SJCRH30 (cell line): ENCODE measurements at regions not wholly inside any gene's neighbourhood (a gene's known extent, or its start where the extent isn't known, plus 50 kb on each side); places are given as distances from the start of the nearest gene placed in this dataset.

Experiments used
- DNase-seq, 2 experiments: peaks; one replicate each; pipeline ENCODE4 v3.0.0-alpha.2; 2015 to 2020
- H3K27ac ChIP-seq: fragments of 250-450 bp; sonication (Bioruptor Pico); 2 replicates; pipeline ENCODE4 v1.5.1; 2020; ENCODE audit warnings: mild to moderate bottlenecking, moderate library complexity
- H3K27me3 ChIP-seq: fragments of 250-450 bp; sonication (Bioruptor Pico); 2 replicates; pipeline ENCODE4 v1.5.1; 2020; ENCODE audit warnings: mild to moderate bottlenecking, moderate library complexity
- H3K36me3 ChIP-seq: fragments of 250-450 bp; sonication (Bioruptor Pico); 2 replicates; pipeline ENCODE4 v1.5.1; 2020; ENCODE audit warnings: mild to moderate bottlenecking, moderate library complexity
- H3K4me1 ChIP-seq: fragments of 250-450 bp; sonication (Bioruptor Pico); 2 replicates; pipeline ENCODE4 v1.5.1; 2020; ENCODE audit warnings: mild to moderate bottlenecking, moderate library complexity
- H3K4me3 ChIP-seq: fragments of 250-450 bp; sonication (Bioruptor Pico); 2 replicates; pipeline ENCODE4 v1.5.1; 2020; ENCODE audit warnings: mild to moderate bottlenecking, moderate library complexity
- H3K9me3 ChIP-seq: fragments of 250-450 bp; sonication (Bioruptor Pico); replicated peaks from 2 replicates; pipeline ENCODE4 v1.5.1; 2020; ENCODE audit warnings: mild to moderate bottlenecking, moderate library complexity

- no peak for DNase-seq
- no peaks in the 10 kb centered on the region for H3K36me3 ChIP-seq
- no peak overlapping the region for H3K27ac ChIP-seq
- H3K4me1 ChIP-seq = no peaks in the 10 kb centered on the region
- H3K4me3 ChIP-seq = no peak overlapping the region
- no peaks in the 10 kb centered on the region for H3K9me3 ChIP-seq
- H3K27me3 ChIP-seq = no peaks in the 10 kb centered on the region
These were observed 54.0 kb upstream of the STMND1 start for GRCh38 chr6:17047889-17048288.

- DNase-seq = no peak
- no peak overlapping the region for H3K4me3 ChIP-seq
- H3K27ac ChIP-seq = no peak overlapping the region
- H3K4me1 ChIP-seq = no peaks in the 10 kb centered on the region
- H3K9me3 ChIP-seq = no peaks in the 10 kb centered on the region
- H3K27me3 ChIP-seq = no peaks in the 10 kb centered on the region
- no peaks in the 10 kb centered on the region for H3K36me3 ChIP-seq
These were observed 56.1 kb upstream of the STMND1 start for GRCh38 chr6:17045581-17046322.

- no peak for DNase-seq
- Histone ChIP-seq H3K9me3 (no peaks in the 10 kb centered on the region), H3K4me3 (no peak overlapping the region), H3K27me3 (no peaks in the 10 kb centered on the region), H3K4me1 (no peaks in the 10 kb centered on the region), H3K27ac (no peak overlapping the region), H3K36me3 (no peaks in the 10 kb centered on the region)
These were observed 58.7 kb upstream of the STMND1 start for GRCh38 chr6:17043148-17043522.

GRCh38 chr6:17042422-17043147 lies 59.3 kb upstream of the STMND1 start:
- H3K27ac ChIP-seq = no peak overlapping the region

GRCh38 chr6:17039266-17039665 lies 62.6 kb upstream of the STMND1 start:
- no peak overlapping the region for H3K27ac ChIP-seq
- H3K27me3 ChIP-seq = no peaks in the 10 kb centered on the region
- no peak for DNase-seq
- no peaks in the 10 kb centered on the region for H3K36me3 ChIP-seq
- H3K4me3 ChIP-seq = no peak overlapping the region
- H3K9me3 ChIP-seq = no peaks in the 10 kb centered on the region
- no peaks in the 10 kb centered on the region for H3K4me1 ChIP-seq

More at GRCh38 chr6:17042422-17043147, 59.3 kb upstream of the STMND1 start:
- H3K9me3 ChIP-seq = no peaks in the 10 kb centered on the region
- DNase-seq = peak in 1 of 2 experiments; percentile 9
- H3K4me3 ChIP-seq = no peak overlapping the region
- no peaks in the 10 kb centered on the region for H3K4me1 ChIP-seq
- H3K36me3 ChIP-seq = no peaks in the 10 kb centered on the region
- H3K27me3 ChIP-seq = no peaks in the 10 kb centered on the region

- H3K36me3 ChIP-seq = no peaks in the 10 kb centered on the region
- H3K4me3 ChIP-seq = no peak overlapping the region
- no peaks in the 10 kb centered on the region for H3K9me3 ChIP-seq
- H3K27me3 ChIP-seq = no peaks in the 10 kb centered on the region
- H3K4me1 ChIP-seq = no peaks in the 10 kb centered on the region
- H3K27ac ChIP-seq = no peak overlapping the region
- no peak for DNase-seq
These were observed 63.5 kb upstream of the STMND1 start for GRCh38 chr6:17038316-17038715.

GRCh38 chr6:17036065-17036393 lies 65.8 kb upstream of the STMND1 start:
- H3K27ac ChIP-seq = no peak overlapping the region
- no peaks in the 10 kb centered on the region for H3K36me3 ChIP-seq
- 0 out of 2 replicates have a peak, but pooled peaks cover 3% of the 10 kb centered on the region for H3K4me1 ChIP-seq
- no peaks in the 10 kb centered on the region for H3K9me3 ChIP-seq
- H3K4me3 ChIP-seq = no peak overlapping the region
- no peak for DNase-seq
- no peaks in the 10 kb centered on the region for H3K27me3 ChIP-seq

- Histone ChIP-seq H3K27ac (no peak overlapping the region), H3K4me1 (0 out of 2 replicates have a peak, but pooled peaks cover 3% of the 10 kb centered on the region), H3K4me3 (no peak overlapping the region), H3K27me3 (no peaks in the 10 kb centered on the region), H3K9me3 (no peaks in the 10 kb centered on the region), H3K36me3 (no peaks in the 10 kb centered on the region)
- peak in 1 of 2 experiments; percentile 6 for DNase-seq
These were observed 66.4 kb upstream of the STMND1 start for GRCh38 chr6:17035257-17036064.

GRCh38 chr6:17033746-17034145 lies 68.1 kb upstream of the STMND1 start:
- H3K27me3 ChIP-seq = no peaks in the 10 kb centered on the region
- H3K27ac ChIP-seq = no peak overlapping the region
- H3K4me3 ChIP-seq = no peak overlapping the region
- H3K36me3 ChIP-seq = no peaks in the 10 kb centered on the region
- no peak for DNase-seq
- no peaks in the 10 kb centered on the region for H3K9me3 ChIP-seq
- 0 out of 2 replicates have a peak, but pooled peaks cover 3% of the 10 kb centered on the region for H3K4me1 ChIP-seq

- peak overlapping the region; percentile 36 for H3K4me3 ChIP-seq
- no peaks in the 10 kb centered on the region for H3K36me3 ChIP-seq
- peak overlapping the region; percentile 16; the same call in 1 of the 2 replicates for H3K27ac ChIP-seq
- H3K9me3 ChIP-seq = no peaks in the 10 kb centered on the region
- 0 out of 2 replicates have a peak, but pooled peaks cover 3% of the 10 kb centered on the region for H3K4me1 ChIP-seq
- H3K27me3 ChIP-seq = no peaks in the 10 kb centered on the region
- DNase-seq = peak; percentile 55 to 65
These were observed 68.7 kb upstream of the STMND1 start for GRCh38 chr6:17032988-17033634.

GRCh38 chr6:17032590-17032987 lies 69.3 kb upstream of the STMND1 start:
- Histone ChIP-seq H3K27ac (peak overlapping the region; percentile 16; the same call in 1 of the 2 replicates), H3K36me3 (no peaks in the 10 kb centered on the region), H3K4me1 (0 out of 2 replicates have a peak, but pooled peaks cover 3% of the 10 kb centered on the region), H3K27me3 (no peaks in the 10 kb centered on the region), H3K4me3 (peak overlapping the region; percentile 36), H3K9me3 (no peaks in the 10 kb centered on the region)
- no peak for DNase-seq

GRCh38 chr6:17031961-17032360 lies 69.9 kb upstream of the STMND1 start:
- H3K27ac ChIP-seq = no peak overlapping the region

GRCh38 chr6:17027441-17027840 lies 74.4 kb upstream of the STMND1 start:
- Histone ChIP-seq H3K4me1 (no peaks in the 10 kb centered on the region), H3K4me3 (no peak overlapping the region), H3K27ac (no peak overlapping the region), H3K27me3 (no peaks in the 10 kb centered on the region), H3K36me3 (no peaks in the 10 kb centered on the region), H3K9me3 (no peaks in the 10 kb centered on the region)
- no peak for DNase-seq

More at GRCh38 chr6:17031961-17032360, 69.9 kb upstream of the STMND1 start:
- H3K4me3 ChIP-seq = peak overlapping the region; percentile 36
- no peaks in the 10 kb centered on the region for H3K36me3 ChIP-seq
- 0 out of 2 replicates have a peak, but pooled peaks cover 3% of the 10 kb centered on the region for H3K4me1 ChIP-seq
- peak; percentile 8 to 9 for DNase-seq
- no peaks in the 10 kb centered on the region for H3K27me3 ChIP-seq
- no peaks in the 10 kb centered on the region for H3K9me3 ChIP-seq

- no peak overlapping the region for H3K27ac ChIP-seq
These were observed 79.2 kb upstream of the STMND1 start for GRCh38 chr6:17022604-17023003.

More at GRCh38 chr6:17022604-17023003, 79.2 kb upstream of the STMND1 start:
- H3K4me1 ChIP-seq = no peaks in the 10 kb centered on the region
- H3K36me3 ChIP-seq = no peaks in the 10 kb centered on the region
- no peaks in the 10 kb centered on the region for H3K9me3 ChIP-seq
- DNase-seq = no peak
- H3K4me3 ChIP-seq = no peak overlapping the region
- H3K27me3 ChIP-seq = no peaks in the 10 kb centered on the region
